ENCODE measurements at regions not wholly inside any gene's neighbourhood (a gene's known extent, or its start where the extent isn't known, plus 50 kb on each side); places are given as distances from the start of the nearest gene placed in this dataset.
A peak's percentile ranks its signal among the peaks of the same experiment; 100 is the strongest.

- Histone ChIP-seq H3K4me3 (no peak overlapping the region), H3K9me3 (no peaks in the 10 kb centered on the region), H3K36me3 (no peaks in the 10 kb centered on the region), H3K4me1 (peaks cover 0 to 21% (median 12%) of the 10 kb centered on the region in 4 donors), H3K27ac (peak overlapping the region in 2 of 3 donors; percentile 33 to 34), H3K27me3 (no peaks in the 10 kb centered on the region)
- ATAC-seq = peak; percentile 96 to 99 (median 97)
- 0% methylated on average over 1 of the region's 3 CpGs for WGBS (ENCODE audit: insufficient coverage, low coverage, low lambda C conversion rate, missing lambda C conversion rate)
- peak; percentile 88 to 97 (median 96) for DNase-seq
- TF ChIP-seq, protein P1, sequence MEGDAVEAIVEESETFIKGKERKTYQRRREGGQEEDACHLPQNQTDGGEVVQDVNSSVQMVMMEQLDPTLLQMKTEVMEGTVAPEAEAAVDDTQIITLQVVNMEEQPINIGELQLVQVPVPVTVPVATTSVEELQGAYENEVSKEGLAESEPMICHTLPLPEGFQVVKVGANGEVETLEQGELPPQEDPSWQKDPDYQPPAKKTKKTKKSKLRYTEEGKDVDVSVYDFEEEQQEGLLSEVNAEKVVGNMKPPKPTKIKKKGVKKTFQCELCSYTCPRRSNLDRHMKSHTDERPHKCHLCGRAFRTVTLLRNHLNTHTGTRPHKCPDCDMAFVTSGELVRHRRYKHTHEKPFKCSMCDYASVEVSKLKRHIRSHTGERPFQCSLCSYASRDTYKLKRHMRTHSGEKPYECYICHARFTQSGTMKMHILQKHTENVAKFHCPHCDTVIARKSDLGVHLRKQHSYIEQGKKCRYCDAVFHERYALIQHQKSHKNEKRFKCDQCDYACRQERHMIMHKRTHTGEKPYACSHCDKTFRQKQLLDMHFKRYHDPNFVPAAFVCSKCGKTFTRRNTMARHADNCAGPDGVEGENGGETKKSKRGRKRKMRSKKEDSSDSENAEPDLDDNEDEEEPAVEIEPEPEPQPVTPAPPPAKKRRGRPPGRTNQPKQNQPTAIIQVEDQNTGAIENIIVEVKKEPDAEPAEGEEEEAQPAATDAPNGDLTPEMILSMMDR (IDR thresholded peaks at IDR 0.05) = peak in 3 of 4 donors; percentile 20 to 45 (median 31)
- TF ChIP-seq POLR2A (IDR thresholded peaks at IDR 0.05) = no peak
- intact Hi-C loops (cut with DNase I) = loop anchor here in 1 of 2 donors (10.0 kb wide), 1 partner anchor 554 kb away; no protein-coding TSS in a partner anchor
Measured at GRCh38 chr3:159818399-159818798, 170.2 kb upstream of the IL12A start.

GRCh38 chr3:159818997-159819500, 169.6 kb upstream of the IL12A start:
- no peaks in the 10 kb centered on the region for H3K9me3 ChIP-seq
- H3K27me3 ChIP-seq = no peaks in the 10 kb centered on the region
- TF ChIP-seq, protein P1 (IDR thresholded peaks at IDR 0.05) = no peak
- no peak for TF ChIP-seq POLR2A (IDR thresholded peaks at IDR 0.05)
- peaks cover 0 to 21% (median 12%) of the 10 kb centered on the region in 4 donors for H3K4me1 ChIP-seq
- intact Hi-C loops (cut with DNase I) = loop anchor here in 1 of 2 donors (10.0 kb wide), 1 partner anchor 554 kb away; no protein-coding TSS in a partner anchor
- no peak for DNase-seq
- H3K27ac ChIP-seq = no peak overlapping the region
- ATAC-seq = no peak
- H3K36me3 ChIP-seq = no peaks in the 10 kb centered on the region
- 49% methylated on average over 3 of the region's 3 CpGs for WGBS (ENCODE audit: insufficient coverage, low coverage, low lambda C conversion rate, missing lambda C conversion rate)
- no peak overlapping the region for H3K4me3 ChIP-seq

DNA sequence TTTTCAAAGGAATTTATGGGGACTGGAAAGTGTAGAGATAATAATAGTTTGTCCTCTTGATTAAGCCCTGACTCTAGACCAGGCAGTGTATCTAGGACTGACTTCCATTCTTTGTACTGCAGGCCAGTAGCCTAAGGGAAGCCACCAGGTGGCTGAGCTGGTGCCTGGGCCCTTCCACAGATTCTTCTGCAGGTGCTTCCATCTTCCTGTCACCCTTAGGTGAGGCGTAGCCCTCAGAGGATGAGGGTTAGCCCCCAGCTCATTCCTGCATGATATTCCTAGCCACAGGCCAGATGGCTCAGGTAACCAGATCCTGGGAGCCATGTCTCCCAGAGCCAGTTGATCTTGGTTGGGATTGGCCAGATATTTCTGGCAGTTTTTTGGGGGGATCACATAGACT, 169.0 kb upstream of the IL12A start:
- ATAC-seq = no peak
- Histone ChIP-seq H3K9me3 (no peaks in the 10 kb centered on the region), H3K27me3 (no peaks in the 10 kb centered on the region), H3K4me1 (peaks cover 0 to 21% (median 12%) of the 10 kb centered on the region in 4 donors), H3K27ac (no peak overlapping the region), H3K4me3 (no peak overlapping the region), H3K36me3 (no peaks in the 10 kb centered on the region)
- DNase-seq = no peak
- WGBS (ENCODE audit: insufficient coverage, low coverage, low lambda C conversion rate, missing lambda C conversion rate) = no CpG with 5 or more reads among the region's 1 CpG
- TF ChIP-seq POLR2A (IDR thresholded peaks at IDR 0.05) = no peak
- TF ChIP-seq, protein P1 (IDR thresholded peaks at IDR 0.05) = no peak
- intact Hi-C loops (cut with DNase I) = loop anchor here in 1 of 2 donors (10.0 kb wide), 1 partner anchor 555 kb away; no protein-coding TSS in a partner anchor

DNA sequence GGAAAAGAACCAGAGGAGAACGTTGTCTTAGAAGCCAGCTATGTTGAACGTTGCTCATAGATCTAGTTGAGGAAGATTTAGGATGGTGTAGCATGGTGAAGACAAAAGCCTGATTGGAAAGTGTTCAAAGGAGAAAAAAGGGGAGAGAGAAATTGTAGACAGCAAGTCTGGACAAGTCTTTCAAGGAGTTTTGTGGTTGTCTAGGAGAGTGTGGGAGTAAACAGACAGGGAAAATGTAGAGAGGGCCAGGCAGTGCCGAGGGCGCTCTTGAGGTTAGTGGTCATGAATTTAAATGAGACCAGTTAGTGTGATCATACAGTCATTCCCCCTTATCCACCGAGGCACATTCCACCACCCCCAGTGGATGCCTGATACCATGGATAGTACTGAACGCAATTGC, 167.5 kb upstream of the IL12A start:
- H3K9me3 ChIP-seq = no peaks in the 10 kb centered on the region
- WGBS (ENCODE audit: insufficient coverage, low coverage, low lambda C conversion rate, missing lambda C conversion rate) = 91% methylated on average over 6 of the region's 6 CpGs
- peaks cover 0 to 21% (median 12%) of the 10 kb centered on the region in 4 donors for H3K4me1 ChIP-seq
- ATAC-seq (no peak), DNase-seq (no peak)
- H3K4me3 ChIP-seq = no peak overlapping the region
- no peaks in the 10 kb centered on the region for H3K36me3 ChIP-seq
- intact Hi-C loops (cut with DNase I) = no loop called here
- TF ChIP-seq, protein P1 (IDR thresholded peaks at IDR 0.05) = no peak
- TF ChIP-seq POLR2A (IDR thresholded peaks at IDR 0.05) = no peak
- no peaks in the 10 kb centered on the region for H3K27me3 ChIP-seq
- no peak overlapping the region for H3K27ac ChIP-seq
